ENCODE measurements at regions not wholly inside any gene's neighbourhood (a gene's known extent, or its start where the extent isn't known, plus 50 kb on each side); places are given as distances from the start of the nearest gene placed in this dataset.

- TF ChIP-seq CTCF (IDR thresholded peaks at IDR 0.05) = no peak
- no peak for TF ChIP-seq POLR2A (IDR thresholded peaks at IDR 0.05)
Observed at GRCh38 chr2:224309176-224309575, 92.7 kb downstream of the FAM124B start.

GRCh38 chr2:224308272-224308911 lies 93.5 kb downstream of the FAM124B start:
- intact Hi-C loops (cut with DNase I; ENCODE audit: low total_unique reads) = no loop called here
- no peak overlapping the region for H3K4me3 ChIP-seq (ENCODE audit: low read depth, poor library complexity, severe bottlenecking)
- no peak for DNase-seq (ENCODE audit: low spot score in 2 of 2)
- TF ChIP-seq CTCF (IDR thresholded peaks at IDR 0.05) (no peak), POLR2A (IDR thresholded peaks at IDR 0.05) (no peak)
- 40 to 51% methylated on average over 2 of the region's 2 CpGs for WGBS, 2 donors

More at GRCh38 chr2:224309176-224309575, 92.7 kb downstream of the FAM124B start:
- intact Hi-C loops (cut with DNase I; ENCODE audit: low total_unique reads) = no loop called here
- 82 to 83% methylated on average over 4 of the region's 4 CpGs for WGBS, 2 donors
- no peak overlapping the region for H3K4me3 ChIP-seq (ENCODE audit: low read depth, poor library complexity, severe bottlenecking)
- DNase-seq (ENCODE audit: low spot score in 2 of 2) = no peak

- intact Hi-C loops (cut with DNase I; ENCODE audit: low total_unique reads) = no loop called here
- no peak overlapping the region for H3K4me3 ChIP-seq (ENCODE audit: low read depth, poor library complexity, severe bottlenecking)
- TF ChIP-seq CTCF (IDR thresholded peaks at IDR 0.05) (no peak), POLR2A (IDR thresholded peaks at IDR 0.05) (no peak)
- no peak for DNase-seq (ENCODE audit: low spot score in 2 of 2)
- 86 to 92% methylated on average over 8 of the region's 8 CpGs for WGBS, 2 donors
Observed at GRCh38 chr2:224302952-224303351, 99.0 kb downstream of the FAM124B start.

GRCh38 chr2:224293976-224294375 lies 107.9 kb downstream of the FAM124B start:
- no peak overlapping the region for H3K4me3 ChIP-seq (ENCODE audit: low read depth, poor library complexity, severe bottlenecking)
- 65 to 69% methylated on average over 6 of the region's 6 CpGs for WGBS, 2 donors

GRCh38 chr2:224287531-224287930 lies 114.4 kb downstream of the FAM124B start:
- H3K4me3 ChIP-seq (ENCODE audit: low read depth, poor library complexity, severe bottlenecking) = no peak overlapping the region
- intact Hi-C loops (cut with DNase I; ENCODE audit: low total_unique reads) = no loop called here
- 29 to 41% methylated on average over 2 of the region's 2 CpGs for WGBS, 2 donors
- no peak for DNase-seq (ENCODE audit: low spot score in 2 of 2)
- no peak for TF ChIP-seq CTCF (IDR thresholded peaks at IDR 0.05)
- TF ChIP-seq POLR2A (IDR thresholded peaks at IDR 0.05) = no peak

More at GRCh38 chr2:224293976-224294375, 107.9 kb downstream of the FAM124B start:
- TF ChIP-seq CTCF (IDR thresholded peaks at IDR 0.05) = no peak
- no peak for TF ChIP-seq POLR2A (IDR thresholded peaks at IDR 0.05)
- no peak for DNase-seq (ENCODE audit: low spot score in 2 of 2)
- intact Hi-C loops (cut with DNase I; ENCODE audit: low total_unique reads) = no loop called here

- intact Hi-C loops (cut with DNase I; ENCODE audit: low total_unique reads) = no loop called here
- WGBS, 2 donors = 51 to 54% methylated on average over 2 of the region's 2 CpGs
- no peak for TF ChIP-seq CTCF (IDR thresholded peaks at IDR 0.05)
- TF ChIP-seq POLR2A (IDR thresholded peaks at IDR 0.05) = no peak
- H3K4me3 ChIP-seq (ENCODE audit: low read depth, poor library complexity, severe bottlenecking) = no peak overlapping the region
- no peak for DNase-seq (ENCODE audit: low spot score in 2 of 2)
Observed at GRCh38 chr2:224286923-224287322, 115.0 kb downstream of the FAM124B start.

All from lower leg skin (tissue), 4 donors.